ENCODE measurements at regions not wholly inside any gene's neighbourhood (a gene's known extent, or its start where the extent isn't known, plus 50 kb on each side); places are given as distances from the start of the nearest gene placed in this dataset.
A peak's percentile ranks its signal among the peaks of the same experiment; 100 is the strongest.
"Not testable (repeated sequence)": the region's sequence is repeated elsewhere in the genome, so short reads cannot be mapped to it uniquely, and the experiment has no call there.

- DNase-seq, result no peak
Observed at GRCh38 chr12:17695495-17695894, 394.5 kb downstream of the RERGL start.

- no peak for DNase-seq
Observed at GRCh38 chr12:17691369-17691768, 398.6 kb downstream of the RERGL start.

- no peak for DNase-seq
Observed at GRCh38 chr12:17680220-17680619, 409.8 kb downstream of the RERGL start.

GRCh38 chr12:17666641-17667324 is 423.2 kb downstream of the RERGL start:
- no peak for DNase-seq

- no peak for DNase-seq
Observed at GRCh38 chr12:17665839-17666238, 424.2 kb downstream of the RERGL start.

DNA sequence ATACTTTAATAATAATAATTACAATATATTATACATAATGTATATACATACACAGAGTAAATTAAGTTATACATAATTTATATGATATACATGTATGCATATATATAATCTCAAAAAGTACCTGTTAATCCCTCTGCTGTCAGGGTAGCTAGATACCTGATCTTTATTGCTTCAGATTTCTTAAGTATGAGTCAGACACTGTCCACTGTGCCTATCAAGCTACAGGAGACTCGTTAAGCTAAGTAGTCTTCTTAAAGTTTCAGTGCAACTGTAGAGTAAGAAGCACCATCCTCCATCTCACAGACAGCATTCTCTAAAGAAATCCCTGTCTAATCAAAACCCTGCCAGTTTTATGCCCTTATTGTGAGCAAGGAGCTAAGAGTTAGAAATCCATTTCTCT is 428.7 kb downstream of the RERGL start:
- DNase-seq, result no peak

DNA sequence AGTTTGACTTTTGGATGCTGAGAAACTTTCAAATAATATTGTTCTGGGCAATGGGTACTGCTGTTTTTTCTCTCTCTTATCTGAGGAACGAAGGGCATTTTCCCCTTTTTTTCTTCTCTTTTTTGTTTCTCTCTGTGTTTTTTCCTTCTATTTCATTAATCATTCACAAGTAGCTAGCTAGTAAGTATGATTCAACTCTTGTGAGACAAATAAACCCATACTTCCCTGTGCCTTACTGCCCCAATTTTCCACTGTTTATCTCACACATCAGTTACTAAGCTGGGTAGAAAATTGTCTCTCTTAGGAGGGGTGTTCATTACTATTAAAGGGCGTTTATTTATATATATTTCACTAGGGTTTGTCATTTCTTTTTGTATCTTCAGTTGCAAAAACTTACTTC is 437.6 kb downstream of the RERGL start:
- DNase-seq, result no peak

GRCh38 chr12:17642340-17642650 is 447.7 kb downstream of the RERGL start:
- DNase-seq, result no peak

GRCh38 chr12:17640615-17641014 is 449.4 kb downstream of the RERGL start:
- no peak for DNase-seq

DNA sequence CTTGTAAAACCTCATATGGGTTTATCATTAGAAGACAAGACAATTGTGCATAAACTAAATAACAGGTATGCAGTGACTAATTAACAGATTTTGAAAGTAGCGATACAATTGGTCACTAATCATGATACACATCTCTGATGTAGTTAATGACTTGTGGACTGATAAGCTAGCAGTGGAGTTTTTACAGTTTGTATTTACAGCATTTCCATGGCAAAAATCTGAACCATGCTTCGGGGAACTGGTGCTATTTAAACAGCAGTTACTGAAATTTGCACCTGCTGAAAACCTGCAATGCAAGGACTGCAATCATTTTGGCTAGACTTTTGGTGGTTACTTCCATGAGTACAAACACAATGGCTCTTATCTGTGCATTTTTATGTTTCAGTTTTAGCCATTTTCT is 471.2 kb downstream of the RERGL start:
- DNase-seq, result no peak

DNA sequence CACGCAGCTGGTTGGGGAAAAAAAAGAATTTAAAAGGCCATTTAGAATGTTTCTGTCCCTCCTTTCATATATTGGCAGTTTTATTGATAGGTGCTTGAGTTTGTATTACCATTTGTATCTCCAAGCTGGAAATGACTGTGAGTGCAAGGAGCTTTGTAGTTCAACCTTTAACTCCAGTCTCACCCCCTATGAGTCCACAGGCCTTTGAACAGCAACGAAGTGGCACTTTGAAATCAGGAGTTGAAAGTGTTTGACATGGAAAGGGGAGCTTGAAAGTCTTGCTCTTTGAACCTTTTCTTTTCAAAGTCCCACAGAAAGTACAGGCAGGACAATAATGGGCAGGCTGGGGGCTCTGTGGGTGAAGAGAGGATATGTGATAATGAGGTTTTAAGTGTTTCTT is 480.3 kb downstream of the RERGL start:
- DNase-seq, result no peak

GRCh38 chr12:17609153-17609552 is 480.8 kb downstream of the RERGL start:
- no peak for DNase-seq

DNA sequence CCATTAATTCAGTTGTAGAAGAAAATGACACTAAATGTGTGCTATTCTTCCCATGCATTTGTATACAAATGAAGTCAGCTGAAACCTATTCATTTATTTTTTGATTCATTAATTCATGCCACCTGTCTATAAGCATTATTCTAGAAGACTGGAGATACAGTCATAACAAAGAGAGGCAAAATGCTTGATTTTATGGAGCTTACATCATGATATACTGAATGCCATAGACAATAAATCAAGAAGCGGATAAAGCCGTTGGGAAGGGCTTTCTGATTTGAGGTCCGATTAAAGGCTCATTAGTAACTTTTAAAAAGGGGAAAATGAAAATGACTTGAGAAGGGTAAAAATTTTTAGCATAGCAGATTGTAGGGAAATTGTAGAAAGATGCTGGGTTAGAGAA is 494.9 kb downstream of the RERGL start:
- DNase-seq, result no peak

DNA sequence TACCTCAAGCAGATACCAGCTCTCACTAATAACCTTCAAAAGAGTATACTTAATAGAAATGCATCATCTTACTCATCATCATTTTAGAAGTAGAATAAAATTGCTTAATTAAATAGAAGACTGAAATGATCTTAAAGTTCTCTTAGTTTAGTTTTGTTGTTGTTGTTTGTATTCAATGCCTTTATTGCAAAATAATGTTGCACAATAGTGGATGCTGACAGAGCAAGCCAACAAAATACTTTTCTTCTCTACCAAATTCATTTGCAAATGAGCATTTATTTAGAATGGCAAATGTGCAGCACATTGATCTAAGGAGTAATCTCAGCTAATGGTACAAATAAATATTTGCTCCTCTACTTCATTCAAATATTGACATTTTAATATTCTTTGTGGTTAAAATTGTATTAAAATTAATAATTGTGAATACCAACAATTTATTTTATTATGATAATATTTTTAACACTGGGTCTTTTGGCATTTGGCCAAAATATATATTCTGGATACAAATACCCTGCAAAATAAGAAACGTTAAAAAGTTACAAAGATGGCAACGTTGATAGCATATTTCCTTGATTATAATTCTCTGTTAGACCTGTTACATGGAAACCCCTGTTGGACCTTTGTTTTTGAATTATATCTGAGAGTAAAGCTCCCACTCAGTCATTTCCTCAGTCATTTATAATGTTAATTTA is 496.1 kb downstream of the RERGL start:
- no peak for DNase-seq

DNA sequence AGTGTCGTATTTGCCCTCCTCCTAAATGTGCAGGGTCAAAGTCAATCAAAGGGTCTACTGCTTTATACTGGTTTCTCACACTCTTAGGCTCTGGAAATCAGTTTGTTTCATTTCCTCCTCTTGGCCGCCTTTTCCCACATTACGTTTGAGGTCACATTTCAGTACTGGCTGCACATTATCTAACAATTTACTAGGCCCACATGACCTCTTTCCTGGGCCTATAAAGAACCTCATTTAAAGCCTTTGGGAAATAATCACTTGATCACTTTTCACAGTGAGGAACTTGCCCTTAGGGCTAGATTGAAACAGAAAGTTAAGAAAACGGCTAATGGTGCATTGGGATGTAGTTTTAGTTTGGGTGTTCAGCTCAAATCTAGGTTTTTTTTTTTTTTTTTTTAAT is 497.5 kb downstream of the RERGL start:
- DNase-seq, result no peak

- no peak for DNase-seq
Observed at GRCh38 chr12:17591005-17591681, 498.9 kb downstream of the RERGL start.

DNA sequence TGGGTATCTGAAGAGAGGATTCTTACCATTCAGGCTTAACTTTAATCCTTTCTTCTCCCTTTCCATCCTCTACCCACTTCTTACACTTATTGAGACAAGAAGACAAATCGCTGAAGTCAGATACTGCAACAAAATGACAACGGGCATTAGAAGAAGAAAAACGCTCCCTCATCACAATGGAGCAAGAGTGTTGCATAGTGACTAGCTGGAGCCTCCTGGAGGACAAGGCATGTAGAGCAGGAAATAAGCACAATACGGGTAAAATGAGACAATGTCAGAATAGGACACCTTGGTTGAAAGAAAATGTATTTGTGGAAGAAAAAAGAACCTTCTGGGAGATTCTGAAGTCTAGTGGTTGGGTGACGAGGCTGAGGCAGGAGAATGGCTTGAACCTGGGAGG is 501.0 kb downstream of the RERGL start:
- DNase-seq, result peak in 1 of 2 experiments; percentile 11

- DNase-seq, result no peak
Observed at GRCh38 chr12:17579205-17580026, 510.6 kb downstream of the RERGL start.

DNA sequence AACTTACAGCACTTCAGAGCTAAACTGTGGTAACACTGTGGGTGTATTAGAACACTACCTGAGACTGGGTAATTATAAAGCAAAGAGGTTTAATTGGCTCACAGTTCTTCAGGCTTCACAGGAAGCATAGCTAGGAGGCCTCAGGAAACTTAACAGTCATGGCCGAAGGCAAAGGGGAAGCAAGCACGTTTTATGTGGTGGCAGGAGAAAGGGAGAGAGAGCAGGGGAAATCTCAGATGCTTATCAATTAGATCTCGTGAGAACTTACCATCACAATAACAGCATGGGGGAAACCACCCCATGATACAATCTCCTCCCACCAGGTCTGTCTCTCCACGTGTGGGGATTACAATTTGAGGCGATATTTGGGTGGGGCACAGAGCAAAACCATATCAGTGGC is 512.6 kb downstream of the RERGL start:
- no peak for DNase-seq

DNA sequence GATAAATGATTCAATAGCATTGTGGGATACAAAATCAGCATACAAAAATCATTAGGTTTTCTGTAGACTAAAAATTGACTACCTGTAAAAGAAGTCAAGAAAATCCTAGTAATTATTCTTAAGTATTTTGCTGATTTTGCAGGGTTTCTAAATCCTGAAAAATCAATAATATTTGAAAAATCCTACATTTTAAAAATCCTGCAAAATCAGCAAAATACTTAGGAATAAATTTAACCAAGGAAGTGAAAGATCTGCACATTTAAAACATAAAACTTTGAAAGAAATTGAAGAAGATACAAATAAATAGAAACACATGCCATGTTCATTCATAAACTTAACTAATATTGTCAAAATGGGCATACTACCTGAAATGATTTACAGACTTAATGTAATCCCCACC is 517.7 kb downstream of the RERGL start:
- no peak for DNase-seq

DNA sequence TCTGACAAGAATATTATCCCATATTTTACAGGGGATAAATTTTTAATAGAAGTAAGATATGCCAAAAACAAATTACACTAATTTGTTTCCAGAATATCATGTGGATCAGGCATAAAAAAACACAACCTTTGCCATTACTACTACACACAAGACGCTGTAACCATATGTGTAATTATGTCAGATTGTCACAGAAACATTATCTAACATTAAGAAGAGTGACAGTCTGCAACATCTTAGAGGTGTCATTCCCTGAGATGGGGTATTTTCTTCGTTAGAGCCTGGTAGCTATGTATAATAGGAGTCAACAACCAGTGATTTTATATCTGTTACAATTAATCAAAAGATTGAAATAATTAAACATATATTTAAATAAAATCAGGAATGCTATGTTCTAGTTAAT is 518.9 kb downstream of the RERGL start:
- no peak for DNase-seq

- not testable (repeated sequence) for DNase-seq
Observed at GRCh38 chr12:17564630-17565029, 525.4 kb downstream of the RERGL start.

DNA sequence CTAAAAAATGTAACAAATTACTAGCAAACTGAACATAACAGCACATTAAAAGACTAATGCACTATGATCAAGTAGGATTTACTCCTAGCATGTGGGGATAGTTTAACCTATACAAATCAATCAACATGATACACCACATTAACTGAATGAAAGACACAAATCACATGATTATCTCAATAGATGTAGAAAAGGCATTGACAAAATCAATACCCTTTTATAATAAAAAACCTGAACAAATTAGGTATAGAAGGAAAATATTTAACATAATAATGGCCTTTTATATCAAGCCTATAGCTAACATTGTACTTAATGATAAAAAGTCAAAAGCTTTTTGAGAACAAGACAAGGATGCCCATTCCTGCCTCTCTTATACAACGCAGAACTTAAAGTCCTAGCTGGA is 540.0 kb downstream of the RERGL start:
- DNase-seq, result no peak

GRCh38 chr12:17540921-17541320 is 549.1 kb downstream of the RERGL start:
- DNase-seq, result no peak

Data from NCI-H526 (cell line).